ENCODE measurements at regions not wholly inside any gene's neighbourhood (a gene's known extent, or its start where the extent isn't known, plus 50 kb on each side); places are given as distances from the start of the nearest gene placed in this dataset.

DNA sequence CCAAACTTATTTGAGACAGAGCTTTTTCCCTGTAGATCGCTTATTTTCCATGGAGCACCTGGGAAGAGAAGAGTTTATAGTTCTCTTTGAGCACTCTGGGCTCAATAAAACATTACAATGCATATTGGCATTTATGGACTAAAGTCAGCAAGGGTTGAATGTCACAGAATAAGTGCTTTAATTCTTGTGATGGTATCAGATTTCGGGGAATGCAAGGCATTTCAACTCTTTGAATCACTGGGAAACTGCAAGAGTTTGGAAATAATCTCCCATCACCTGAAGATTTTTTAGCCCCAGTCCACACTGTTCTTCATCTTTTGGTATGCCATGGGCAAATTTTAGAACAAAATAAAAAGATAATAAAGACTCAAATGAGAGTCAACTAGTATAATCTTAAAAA lies 111.5 kb upstream of the WDFY3 start:
- TF ChIP-seq, protein P1, sequence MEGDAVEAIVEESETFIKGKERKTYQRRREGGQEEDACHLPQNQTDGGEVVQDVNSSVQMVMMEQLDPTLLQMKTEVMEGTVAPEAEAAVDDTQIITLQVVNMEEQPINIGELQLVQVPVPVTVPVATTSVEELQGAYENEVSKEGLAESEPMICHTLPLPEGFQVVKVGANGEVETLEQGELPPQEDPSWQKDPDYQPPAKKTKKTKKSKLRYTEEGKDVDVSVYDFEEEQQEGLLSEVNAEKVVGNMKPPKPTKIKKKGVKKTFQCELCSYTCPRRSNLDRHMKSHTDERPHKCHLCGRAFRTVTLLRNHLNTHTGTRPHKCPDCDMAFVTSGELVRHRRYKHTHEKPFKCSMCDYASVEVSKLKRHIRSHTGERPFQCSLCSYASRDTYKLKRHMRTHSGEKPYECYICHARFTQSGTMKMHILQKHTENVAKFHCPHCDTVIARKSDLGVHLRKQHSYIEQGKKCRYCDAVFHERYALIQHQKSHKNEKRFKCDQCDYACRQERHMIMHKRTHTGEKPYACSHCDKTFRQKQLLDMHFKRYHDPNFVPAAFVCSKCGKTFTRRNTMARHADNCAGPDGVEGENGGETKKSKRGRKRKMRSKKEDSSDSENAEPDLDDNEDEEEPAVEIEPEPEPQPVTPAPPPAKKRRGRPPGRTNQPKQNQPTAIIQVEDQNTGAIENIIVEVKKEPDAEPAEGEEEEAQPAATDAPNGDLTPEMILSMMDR (IDR thresholded peaks at IDR 0.05): no peak
- TF ChIP-seq POLR2A (IDR thresholded peaks at IDR 0.05): no peak
